ENCODE measurements at regions not wholly inside any gene's neighbourhood (a gene's known extent, or its start where the extent isn't known, plus 50 kb on each side); places are given as distances from the start of the nearest gene placed in this dataset.

DNA sequence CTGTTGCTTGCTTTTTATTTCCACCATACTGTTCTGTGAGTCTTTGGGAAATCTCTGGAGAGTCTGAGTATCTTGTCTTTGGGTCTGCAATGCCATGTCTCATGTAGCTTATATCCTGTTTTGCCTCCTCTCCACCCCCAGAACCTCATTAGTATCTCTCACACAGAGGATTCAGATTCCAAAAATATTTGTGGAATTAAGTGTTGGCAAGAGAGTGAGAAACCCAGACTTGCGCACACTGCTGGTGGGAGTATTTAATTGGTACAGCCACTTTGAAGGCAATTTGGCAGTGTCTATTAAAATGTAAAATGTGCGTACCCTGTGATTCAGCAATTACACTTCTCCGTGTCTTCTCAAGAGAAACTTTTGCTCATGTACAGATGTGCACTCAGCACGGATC, 68.6 kb downstream of the ZNF621 start:
- DNase-seq: no peak

DNA sequence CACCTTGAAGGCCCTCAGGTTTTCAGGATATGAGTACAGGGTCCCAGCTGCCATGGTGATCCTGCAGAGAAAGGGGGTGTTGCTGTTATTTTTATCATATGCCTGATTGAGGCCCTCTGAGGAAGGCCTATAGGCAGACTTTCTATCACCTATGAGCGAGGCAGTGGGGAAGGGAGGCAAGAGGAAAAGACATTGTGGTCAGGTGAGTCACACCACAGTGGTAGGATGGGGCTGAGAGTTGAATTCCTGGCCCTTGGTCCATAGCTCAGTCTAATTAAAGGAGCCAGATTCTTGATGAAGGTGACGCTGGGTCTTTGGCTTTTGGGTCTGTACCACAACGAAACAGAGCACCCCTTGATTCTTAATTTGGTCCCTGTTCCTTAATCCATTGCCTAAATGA, 72.7 kb downstream of the ZNF621 start:
- DNase-seq: no peak

DNA sequence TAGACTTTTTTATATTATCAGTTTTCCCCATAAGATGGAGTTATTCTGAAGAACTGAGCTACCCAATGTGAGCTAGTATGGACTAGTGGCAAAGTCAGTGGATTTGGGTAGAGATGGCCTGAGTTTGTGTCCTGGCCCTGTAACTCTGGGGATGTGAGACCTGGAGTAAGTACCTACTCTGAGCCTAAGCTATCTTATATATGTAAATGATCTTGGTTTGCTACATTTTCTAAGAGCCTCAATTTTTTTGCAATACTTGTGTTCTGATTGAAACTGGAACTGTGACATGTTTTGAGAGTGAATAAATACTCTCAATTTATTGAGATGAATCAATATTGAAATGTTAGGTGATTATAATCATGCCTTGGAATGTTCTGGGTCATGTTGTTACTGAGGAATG, 73.6 kb downstream of the ZNF621 start:
- no peak for DNase-seq

DNA sequence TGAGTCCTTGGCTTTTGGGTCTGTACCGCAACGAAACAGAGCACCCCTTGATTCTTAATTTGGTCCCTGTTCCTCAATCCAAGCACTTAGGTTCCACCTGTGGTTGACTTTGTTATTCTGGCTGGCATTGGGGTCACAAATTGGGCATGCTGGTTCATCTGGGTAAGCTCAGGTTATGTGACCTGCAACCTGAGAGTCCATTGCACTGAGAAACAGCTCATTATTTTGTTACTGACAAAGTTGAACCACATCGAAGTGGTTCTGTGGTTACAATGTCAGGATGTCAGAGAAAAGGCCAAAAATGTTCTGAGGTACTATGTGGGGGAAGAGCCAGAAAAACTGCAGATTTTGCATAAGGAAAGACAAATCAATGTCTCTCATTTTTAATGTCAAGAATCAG, 74.2 kb downstream of the ZNF621 start:
- no peak for DNase-seq

GRCh38 chr3:40602778-40603385, 78.1 kb downstream of the ZNF621 start:
- DNase-seq: no peak

DNA sequence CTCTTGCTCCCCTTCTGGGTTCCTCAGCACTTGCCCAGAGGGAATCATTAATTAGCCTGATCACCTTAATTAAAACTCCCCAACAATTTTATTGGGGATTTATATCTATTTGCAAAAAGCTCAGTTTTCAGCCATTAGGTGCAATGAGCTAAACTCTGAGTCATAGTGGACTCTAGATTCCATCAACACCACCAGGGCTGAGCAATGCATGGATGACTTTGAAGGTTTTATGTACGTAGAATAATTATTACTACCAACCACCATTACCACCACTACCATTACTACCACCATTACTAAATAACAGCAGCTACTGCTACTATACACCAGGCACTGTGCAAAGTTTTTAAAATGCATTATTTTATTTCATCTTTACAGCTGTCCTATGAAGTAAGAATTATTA, 81.2 kb downstream of the ZNF621 start:
- no peak for DNase-seq

DNA sequence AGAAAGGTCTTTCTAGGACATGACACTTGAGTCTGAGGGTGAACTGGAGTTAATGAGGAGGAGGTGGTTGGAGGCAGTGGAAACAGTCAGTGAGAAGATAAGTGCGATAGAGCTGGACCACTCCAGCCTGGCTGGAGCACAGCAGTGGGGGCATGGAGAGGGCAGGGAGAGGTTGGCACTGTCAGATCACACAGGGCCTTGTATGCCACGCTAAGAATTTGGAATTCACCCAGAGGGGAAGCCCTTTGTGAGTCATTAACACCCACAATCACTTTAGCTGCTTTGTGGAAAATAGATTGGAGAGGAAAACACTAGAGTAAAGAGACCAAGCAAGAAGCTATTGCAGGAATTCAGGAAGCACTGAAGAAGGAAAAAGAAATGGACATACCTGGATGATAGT, 83.3 kb downstream of the ZNF621 start:
- DNase-seq: no peak

DNA sequence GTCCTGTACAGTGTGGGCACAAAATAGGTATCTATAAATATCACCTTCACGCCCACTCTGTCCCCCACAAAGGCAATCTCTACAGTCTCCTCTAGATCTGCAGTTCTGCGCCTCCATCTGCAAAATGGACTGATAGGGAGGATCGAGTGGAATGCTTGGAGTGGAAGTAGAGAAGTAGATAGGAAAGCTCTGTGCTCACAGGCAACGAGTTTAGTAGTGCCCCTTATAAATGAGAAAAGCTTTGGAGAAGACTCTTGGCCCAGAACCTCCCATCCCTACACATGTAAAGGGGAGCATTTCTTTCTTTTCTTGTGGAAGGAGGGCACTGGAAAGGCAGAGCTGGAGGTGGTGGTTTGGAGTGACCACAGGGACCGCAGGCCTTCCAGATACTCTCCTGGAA, 88.5 kb downstream of the ZNF621 start:
- no peak for DNase-seq

DNA sequence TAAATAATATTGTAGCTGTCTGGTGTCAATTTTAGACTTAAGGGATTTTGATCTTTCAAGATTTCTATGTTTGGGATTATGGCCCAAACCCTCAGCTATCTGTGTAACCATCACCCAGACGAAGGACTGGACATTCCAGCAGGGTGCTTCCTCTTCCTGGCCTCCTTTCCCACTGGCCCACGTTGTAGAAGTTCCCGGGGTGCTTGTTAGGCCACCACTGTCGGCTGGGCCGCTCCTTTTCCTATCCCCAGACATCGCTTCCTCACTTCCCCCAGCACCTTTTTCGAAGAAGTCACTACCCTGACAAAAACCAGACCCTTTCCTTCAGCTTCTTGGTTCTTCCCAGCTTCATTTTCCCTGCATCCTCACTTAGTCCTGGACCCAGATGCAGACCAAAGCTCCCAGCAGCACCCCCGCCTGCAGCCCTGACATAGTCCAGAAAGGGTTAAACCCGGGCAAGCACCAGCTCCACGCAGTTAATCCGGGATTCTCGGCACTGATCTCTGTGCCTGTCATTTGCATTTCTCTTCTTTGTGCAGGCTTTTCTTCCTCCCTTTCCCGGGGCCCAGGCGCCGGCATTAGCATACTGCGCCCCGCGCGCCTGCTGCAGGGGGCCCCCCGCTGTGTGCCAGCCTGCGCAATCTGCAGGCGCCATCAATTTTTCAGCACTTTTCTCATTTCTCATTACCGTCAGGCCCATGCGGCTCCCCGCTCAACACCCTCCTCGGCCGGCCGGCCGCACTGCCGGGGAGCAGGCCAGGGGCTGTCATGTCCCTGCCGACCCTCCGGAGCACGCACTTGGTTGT, 90.6 kb downstream of the ZNF621 start:
- DNase-seq: no peak

GRCh38 chr3:40615918-40616819, 91.4 kb downstream of the ZNF621 start:
- peak; percentile 48 for DNase-seq

DNA sequence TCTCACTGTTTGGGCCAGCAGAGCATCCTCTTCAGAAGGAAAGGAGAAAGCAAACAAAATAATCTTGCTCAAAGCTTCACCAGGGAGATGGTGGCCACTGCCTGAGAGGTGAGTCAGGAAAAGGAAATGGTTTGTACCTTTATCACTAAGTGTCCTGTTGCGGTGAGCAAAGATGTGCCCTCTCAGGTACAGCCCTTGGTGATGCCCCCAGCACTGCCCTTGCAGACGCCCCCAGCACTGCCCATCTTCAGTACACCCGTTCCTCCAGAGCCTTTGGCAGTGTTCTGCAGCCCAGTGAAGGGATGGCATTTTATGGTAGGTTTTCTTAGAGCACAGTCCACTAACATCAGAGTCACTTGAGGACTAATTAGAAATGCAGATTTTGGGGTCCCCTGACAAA, 92.3 kb downstream of the ZNF621 start:
- DNase-seq: no peak

GRCh38 chr3:40618158-40618557, 93.4 kb downstream of the ZNF621 start:
- no peak for DNase-seq

- no peak for DNase-seq
These were observed 95.4 kb downstream of the ZNF621 start for GRCh38 chr3:40620151-40620550.

DNA sequence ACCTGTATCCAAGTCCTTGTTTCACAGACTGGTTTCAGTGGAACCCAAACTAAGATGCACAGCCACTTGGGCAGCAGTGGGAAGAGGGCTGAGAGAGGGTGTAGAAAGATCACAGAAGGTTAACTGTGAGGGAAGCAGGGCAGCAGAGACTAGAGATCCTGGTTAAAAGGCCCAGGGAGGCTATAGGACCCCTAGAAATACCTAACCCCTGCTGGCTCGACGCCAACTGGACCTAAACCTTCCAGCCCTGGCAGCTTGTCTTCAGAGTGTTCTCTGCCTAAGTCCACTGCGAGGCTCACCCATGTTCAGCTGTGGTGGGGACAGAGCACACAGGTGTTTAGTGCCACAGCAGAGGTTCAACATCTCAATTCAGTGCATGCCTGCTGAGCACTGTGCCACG, 96.5 kb downstream of the ZNF621 start:
- DNase-seq: no peak

DNA sequence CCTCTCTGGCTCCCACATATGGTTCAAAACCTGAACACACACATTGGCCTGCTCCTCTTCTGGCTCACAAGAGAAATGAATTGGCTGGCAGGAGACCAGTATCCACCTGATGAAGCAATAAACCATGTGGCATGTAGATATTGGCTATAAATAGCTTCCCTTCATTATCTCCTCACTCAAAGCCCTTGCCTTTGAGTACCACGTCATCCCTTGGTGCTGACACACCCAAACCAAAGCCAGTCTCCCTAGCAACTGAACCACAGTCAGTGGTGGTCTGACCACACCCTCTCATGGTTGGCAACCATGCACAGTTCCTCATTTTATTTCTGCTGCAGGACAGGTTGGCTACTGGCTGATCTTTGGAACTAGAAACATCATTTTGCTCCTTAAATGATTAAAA, 98.8 kb downstream of the ZNF621 start:
- DNase-seq: peak; percentile 6

- no peak for DNase-seq
These were observed 99.5 kb downstream of the ZNF621 start for GRCh38 chr3:40624189-40624769.

GRCh38 chr3:40627095-40627494, 102.3 kb downstream of the ZNF621 start:
- no peak for DNase-seq

DNA sequence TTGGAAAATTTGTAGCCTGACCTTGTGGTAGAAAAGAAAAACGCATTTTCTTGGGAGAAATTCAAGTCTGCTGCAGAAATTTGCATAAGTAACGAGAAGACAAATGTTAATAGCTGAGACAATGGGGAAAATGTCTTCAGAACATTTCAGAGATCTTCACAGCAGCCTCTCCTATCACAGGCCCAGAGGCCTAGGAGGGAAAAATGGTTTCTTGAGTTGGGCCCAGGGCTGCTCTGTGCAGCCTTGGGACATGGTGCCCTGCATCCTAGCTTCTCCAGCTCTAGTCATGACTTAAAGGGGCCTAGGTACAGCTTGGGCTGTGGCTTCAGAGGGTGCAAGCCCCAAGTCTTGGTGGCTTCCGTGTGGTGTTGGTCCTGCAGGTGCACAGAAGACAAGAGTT, 104.2 kb downstream of the ZNF621 start:
- no peak for DNase-seq

DNA sequence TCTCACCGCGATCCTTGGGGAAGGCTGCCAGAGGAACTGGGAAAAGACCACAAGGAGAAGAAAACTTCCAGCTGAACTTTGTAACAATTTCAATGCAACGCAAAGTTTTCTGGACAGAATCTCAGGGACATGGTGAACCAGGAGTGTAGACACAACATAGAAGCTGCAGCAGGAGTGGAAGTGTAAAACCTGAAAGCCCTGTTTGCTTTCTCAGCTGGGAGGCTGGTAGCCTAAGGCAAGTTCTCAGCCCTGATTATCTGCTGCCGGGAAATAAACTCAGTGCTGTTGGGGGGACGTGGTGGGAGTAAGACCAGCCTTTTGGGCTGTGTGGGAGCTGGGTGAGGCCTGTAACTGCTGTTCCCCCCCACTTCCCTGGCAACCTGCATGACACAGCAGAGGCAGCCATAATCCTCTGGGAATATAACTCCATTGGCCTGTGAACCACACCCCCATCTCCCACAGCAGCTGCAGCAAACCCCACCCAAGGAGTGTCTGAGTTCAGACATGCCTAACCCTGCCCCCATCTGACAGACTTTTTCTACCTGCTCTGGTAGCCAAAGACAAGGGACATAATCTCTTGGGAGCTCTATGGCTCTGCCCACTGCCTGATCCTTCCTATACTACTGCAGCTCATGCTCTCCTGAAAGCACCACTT, 106.7 kb downstream of the ZNF621 start:
- no peak for DNase-seq

- no peak for DNase-seq
These were observed 113.1 kb downstream of the ZNF621 start for GRCh38 chr3:40637906-40638305.

DNA sequence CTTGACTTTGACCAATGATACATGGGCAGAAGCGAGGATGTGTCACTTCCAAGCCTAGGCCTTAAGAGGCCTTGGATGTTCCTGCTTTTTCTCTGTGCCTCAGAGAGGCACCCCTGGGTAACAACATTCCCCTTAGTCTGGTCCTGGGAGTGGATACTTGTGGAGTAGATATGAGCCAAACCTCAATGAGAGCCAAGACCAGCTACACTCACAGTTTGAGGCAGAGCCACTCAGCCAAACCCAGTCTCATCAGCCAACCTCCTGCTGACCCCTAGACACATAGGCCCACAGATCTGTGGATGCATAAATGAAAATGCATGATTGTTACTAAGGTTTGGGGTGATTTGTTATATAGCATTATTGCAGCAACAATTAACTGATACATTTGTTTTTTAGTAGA, 114.2 kb downstream of the ZNF621 start:
- DNase-seq: no peak

- no peak for DNase-seq
These were observed 118.1 kb downstream of the ZNF621 start for GRCh38 chr3:40642812-40643211.

GRCh38 chr3:40645883-40646282, 121.1 kb downstream of the ZNF621 start:
- no peak for DNase-seq

All from NCI-H748 treated with DMSO at 0.1 percent for 48 hours (cell line).